ENCODE measurements at regions not wholly inside any gene's neighbourhood (a gene's known extent, or its start where the extent isn't known, plus 50 kb on each side); places are given as distances from the start of the nearest gene placed in this dataset.

- no peaks in the 10 kb centered on the region for H3K4me1 ChIP-seq (ENCODE audit: control insufficient read depth, insufficient read depth, low read length)
- H2AFZ ChIP-seq (replicated peaks; ENCODE audit: low read length, poor library complexity), result no peak overlapping the region
- H3K79me1 ChIP-seq (ENCODE audit: low read depth in 1 of 2, low read length in 2 of 2), result no peaks in the 10 kb centered on the region
- POLR2A ChIA-PET (ENCODE audit: unreplicated experiment), result no interaction called here
- H3K9me1 ChIP-seq (ENCODE audit: insufficient read depth, low read length), result no peaks in the 10 kb centered on the region
- no peak overlapping the region for H2AK9ac ChIP-seq (replicated peaks; ENCODE audit: low read depth, low read length, poor library complexity)
- H4K91ac ChIP-seq (ENCODE audit: insufficient read depth, low read depth, low read length), result no peak overlapping the region
- H4K5ac ChIP-seq (ENCODE audit: low read depth, low read length), result no peak overlapping the region
- no peaks in the 10 kb centered on the region for H3K36me3 ChIP-seq (ENCODE audit: control insufficient read depth, insufficient read depth, low read length)
- H4K20me1 ChIP-seq (ENCODE audit: insufficient read depth, low read length), result no peaks in the 10 kb centered on the region
- H3K4ac ChIP-seq (ENCODE audit: low read depth, low read length), result no peak overlapping the region
- TF ChIP-seq SMC3 (IDR thresholded peaks at IDR 0.05; ENCODE audit: low read depth, low read length), result no peak
- no peak for TF ChIP-seq CEBPB (IDR thresholded peaks at IDR 0.05; ENCODE audit: low read depth, low read length)
- no peak for TF ChIP-seq NFE2L2 (IDR thresholded peaks at IDR 0.05; ENCODE audit: low read depth, low read length)
- no peak for TF ChIP-seq CHD1 (IDR thresholded peaks at IDR 0.05; ENCODE audit: low read depth, low read length)
- no peak for TF ChIP-seq MAZ (IDR thresholded peaks at IDR 0.05; ENCODE audit: borderline replicate concordance, low read depth, low read length)
- TF ChIP-seq RAD21 (IDR thresholded peaks at IDR 0.05; ENCODE audit: low read length), result no peak
- no peak for TF ChIP-seq RCOR1 (IDR thresholded peaks at IDR 0.05; ENCODE audit: insufficient replicate concordance, low read length)
- TF ChIP-seq CTCF (conservative IDR thresholded peaks at IDR 0.05; ENCODE audit: low read depth, low read length), result no peak
- no peak for TF ChIP-seq BHLHE40 (IDR thresholded peaks at IDR 0.05; ENCODE audit: low read depth, low read length)
- TF ChIP-seq FOS (IDR thresholded peaks at IDR 0.05; ENCODE audit: low read depth, low read length), result no peak
- no peak for TF ChIP-seq MAFK (IDR thresholded peaks at IDR 0.05; ENCODE audit: low read depth, low read length)
- no peak for TF ChIP-seq POLR2A (IDR thresholded peaks at IDR 0.05; ENCODE audit: low read depth, low read length)
- TF ChIP-seq, protein P1, sequence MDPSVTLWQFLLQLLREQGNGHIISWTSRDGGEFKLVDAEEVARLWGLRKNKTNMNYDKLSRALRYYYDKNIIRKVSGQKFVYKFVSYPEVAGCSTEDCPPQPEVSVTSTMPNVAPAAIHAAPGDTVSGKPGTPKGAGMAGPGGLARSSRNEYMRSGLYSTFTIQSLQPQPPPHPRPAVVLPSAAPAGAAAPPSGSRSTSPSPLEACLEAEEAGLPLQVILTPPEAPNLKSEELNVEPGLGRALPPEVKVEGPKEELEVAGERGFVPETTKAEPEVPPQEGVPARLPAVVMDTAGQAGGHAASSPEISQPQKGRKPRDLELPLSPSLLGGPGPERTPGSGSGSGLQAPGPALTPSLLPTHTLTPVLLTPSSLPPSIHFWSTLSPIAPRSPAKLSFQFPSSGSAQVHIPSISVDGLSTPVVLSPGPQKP (IDR thresholded peaks at IDR 0.05; ENCODE audit: borderline replicate concordance, low read depth, low read length), result no peak
- TF ChIP-seq USF2 (IDR thresholded peaks at IDR 0.05; ENCODE audit: low read depth, low read length), result no peak
- H3K9me3 ChIP-seq (ENCODE audit: control insufficient read depth, insufficient read depth, low read length), result peaks cover 9% of the 10 kb centered on the region
- no peaks in the 10 kb centered on the region for H3K27me3 ChIP-seq (ENCODE audit: control insufficient read depth, insufficient read depth, low read length)
- no peak overlapping the region for H3K14ac ChIP-seq (replicated peaks; ENCODE audit: low read depth, low read length)
- no peak overlapping the region for H3K9ac ChIP-seq (ENCODE audit: low read depth, low read length)
- ATAC-seq (ENCODE audit: low read depth) (no peak), DNase-seq (no peak)
- H3K4me2 ChIP-seq (ENCODE audit: low read depth, low read length), result no peak overlapping the region
- no peak overlapping the region for H2BK15ac ChIP-seq (ENCODE audit: low read depth, low read length)
- CTCF ChIA-PET, result no interaction called here
- no peak overlapping the region for H3K27ac ChIP-seq (ENCODE audit: insufficient read depth, low read length)
- H2AK5ac ChIP-seq (ENCODE audit: low read depth, low read length), result no peak overlapping the region
- no peak overlapping the region for H3K23ac ChIP-seq (ENCODE audit: low read depth, low read length)
- no peak overlapping the region for H2BK5ac ChIP-seq (ENCODE audit: low read depth, low read length, poor library complexity, severe bottlenecking)
- H4K8ac ChIP-seq (ENCODE audit: low read depth in 2 of 2, low read length in 2 of 2), result no peak overlapping the region
- intact Hi-C loops (cut with micrococcal nuclease), result no loop called here
- no peak overlapping the region for H3K18ac ChIP-seq (ENCODE audit: low read depth, low read length)
- H2BK120ac ChIP-seq (ENCODE audit: low read depth, low read length), result no peak overlapping the region
- no peak overlapping the region for H2BK20ac ChIP-seq (ENCODE audit: low read depth, low read length)
- in situ Hi-C loops (cut with MboI; ENCODE audit: low sequenced_read_pairs), result no loop called here
- no peak overlapping the region for H3K4me3 ChIP-seq (ENCODE audit: insufficient read depth, low read depth, low read length)
- no TSS peak for BruUV-seq (replicated peaks)
- no peak overlapping the region for H3K56ac ChIP-seq (ENCODE audit: extremely low read depth, insufficient read depth, low read length)
- WGBS, 2 experiments (ENCODE audit: extremely low coverage in 2 of 2, insufficient read length in 1 of 2), result no CpG with 5 or more reads among the region's 4 CpGs
- dilution Hi-C loops (cut with HindIII; ENCODE audit: low sequenced_read_pairs, unreplicated experiment), result no loop called here
Measured at GRCh38 chr6:133173276-133173675, 67.9 kb upstream of the EYA4 start.

Data from IMR-90 (cell line).